HEK293 (cell line): ENCODE measurements at regions not wholly inside any gene's neighbourhood (a gene's known extent, or its start where the extent isn't known, plus 50 kb on each side); places are given as distances from the start of the nearest gene placed in this dataset.

Experiments
- CTCF ChIP-seq: fragments of 450-650 bp; formaldehyde crosslinking; IDR thresholded peaks from 2 replicates; pipeline ENCODE4 v1.5.1; 2016; ENCODE audit warnings: missing biosample characterization, missing genetic modification characterization
- GLI4 ChIP-seq: fragments of 450-650 bp; formaldehyde crosslinking; IDR thresholded peaks from 2 replicates; pipeline ENCODE4 v1.5.1; 2016; ENCODE audit warnings: missing biosample characterization, missing genetic modification characterization
- SP2 ChIP-seq: fragments of 450-650 bp; formaldehyde crosslinking; IDR thresholded peaks from 2 replicates; pipeline ENCODE4 v1.5.1; 2016; ENCODE audit warnings: missing biosample characterization, missing genetic modification characterization
- ZNF24 ChIP-seq: fragments of 450-650 bp; formaldehyde crosslinking; IDR thresholded peaks from 2 replicates; pipeline ENCODE4 v1.5.1; 2016; ENCODE audit warnings: missing biosample characterization, missing genetic modification characterization
- ZNF561 ChIP-seq: fragments of 450-650 bp; IDR thresholded peaks from 2 replicates; pipeline ENCODE4 v1.5.1; 2018; ENCODE audit warnings: missing biosample characterization, missing genetic modification characterization, borderline replicate concordance
- ZNF677 ChIP-seq: fragments of 450-650 bp; IDR thresholded peaks from 2 replicates; pipeline ENCODE4 v1.5.0; 2018; ENCODE audit warnings: missing biosample characterization, mild to moderate bottlenecking, missing genetic modification characterization, moderate library complexity

DNA sequence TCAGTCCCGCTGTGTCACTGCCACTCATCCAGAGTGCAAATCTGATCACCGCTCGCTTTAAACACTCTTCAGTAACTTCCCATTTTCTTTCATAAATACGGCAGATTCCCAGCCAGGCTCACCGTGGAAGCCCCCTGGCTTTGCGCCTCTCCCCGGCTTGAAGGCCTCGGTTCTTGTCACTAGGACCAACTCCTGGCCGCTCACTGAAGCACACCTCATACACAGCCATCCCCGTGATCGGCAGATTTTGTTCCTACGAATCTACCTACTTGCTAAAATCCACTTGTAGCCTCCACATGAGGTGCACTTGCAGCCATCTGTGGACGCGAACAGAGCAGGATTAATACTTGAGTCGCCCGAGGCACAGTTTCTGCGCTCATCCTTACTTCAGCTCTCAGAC, 462.4 kb upstream of the MYT1L start:
- no peak for TF ChIP-seq CTCF (tag by site-specific recombination)
- no peak for TF ChIP-seq ZNF561
- TF ChIP-seq GLI4 (tag by site-specific recombination), result no peak
- TF ChIP-seq ZNF24, result no peak
- TF ChIP-seq ZNF677, result no peak
- TF ChIP-seq SP2 (tag by site-specific recombination), result no peak
